ENCODE measurements at regions not wholly inside any gene's neighbourhood (a gene's known extent, or its start where the extent isn't known, plus 50 kb on each side); places are given as distances from the start of the nearest gene placed in this dataset.

- Histone ChIP-seq H3K4me1 (ENCODE audit: insufficient read depth) (peaks cover 10% of the 10 kb centered on the region; the same call in 1 of the 2 replicates), H3K4me2 (no peak overlapping the region), H3F3A (replicated peaks; ENCODE audit: low read depth) (no peaks in the 10 kb centered on the region), H3K79me2 (replicated peaks; ENCODE audit: insufficient read depth) (no peaks in the 10 kb centered on the region), H3K4me3 (no peak overlapping the region), H2AFZ (no peak overlapping the region), H3K36me3 (ENCODE audit: insufficient read depth) (no peaks in the 10 kb centered on the region), H3K27ac (ENCODE audit: low read depth) (no peak overlapping the region), H4K20me1 (replicated peaks; ENCODE audit: insufficient read depth) (no peaks in the 10 kb centered on the region), H3K9me2 (ENCODE audit: insufficient read depth) (no peaks in the 10 kb centered on the region), H3K27me3 (ENCODE audit: insufficient read depth) (no peaks in the 10 kb centered on the region)
- peaks cover 29% of the 10 kb centered on the region for H3K4me1 Mint-ChIP-seq
- H3K36me3 Mint-ChIP-seq (ENCODE audit: low read depth): no peaks in the 10 kb centered on the region
- H3K27me3 Mint-ChIP-seq (ENCODE audit: insufficient read depth, low read depth, poor library complexity): no peaks in the 10 kb centered on the region
- ATAC-seq (no peak), DNase-seq (ENCODE audit: low spot score) (no peak)
- TF ChIP-seq ZNF114 (CRISPR knock-in tag; IDR thresholded peaks at IDR 0.05) (no peak), CREB1 (CRISPR knock-in tag; IDR thresholded peaks at IDR 0.05; ENCODE audit: low read depth) (no peak), EZH2 (IDR thresholded peaks at IDR 0.05; ENCODE audit: low read depth, unreplicated experiment) (no peak), EZH2phosphoT487 (IDR thresholded peaks at IDR 0.05; ENCODE audit: unreplicated experiment) (no peak)
- no peak overlapping the region for H3K4me3 Mint-ChIP-seq
- H3K27ac Mint-ChIP-seq: peak overlapping the region; percentile 56; the same call in 1 of the 2 replicates
- H3K9me3 Mint-ChIP-seq: no peaks in the 10 kb centered on the region
These were observed 859.3 kb upstream of the ATXN7L3B start for GRCh38 chr12:73678335-73678734.

- no peaks in the 10 kb centered on the region for H4K20me1 ChIP-seq (replicated peaks; ENCODE audit: insufficient read depth)
- no peaks in the 10 kb centered on the region for H3K4me1 ChIP-seq (ENCODE audit: insufficient read depth)
- no peaks in the 10 kb centered on the region for H3K79me2 ChIP-seq (replicated peaks; ENCODE audit: insufficient read depth)
- Mint-ChIP-seq H3K36me3 (ENCODE audit: low read depth) (no peaks in the 10 kb centered on the region), H3K9me3 (peaks cover 5% of the 10 kb centered on the region; the same call in 2 of the 3 replicates), H3K4me3 (no peak overlapping the region), H3K27me3 (ENCODE audit: insufficient read depth, low read depth, poor library complexity) (peaks cover 1% of the 10 kb centered on the region), H3K4me1 (no peaks in the 10 kb centered on the region), H3K27ac (no peak overlapping the region)
- no peaks in the 10 kb centered on the region for H3K36me3 ChIP-seq (ENCODE audit: insufficient read depth)
- no peaks in the 10 kb centered on the region for H3K27me3 ChIP-seq (ENCODE audit: insufficient read depth)
- H3K27ac ChIP-seq (ENCODE audit: low read depth): no peak overlapping the region
- H3K4me2 ChIP-seq: no peak overlapping the region
- no peak for ATAC-seq
- DNase-seq (ENCODE audit: low spot score): no peak
- H3K4me3 ChIP-seq: no peak overlapping the region
- no peaks in the 10 kb centered on the region for H3F3A ChIP-seq (replicated peaks; ENCODE audit: low read depth)
- H2AFZ ChIP-seq: no peak overlapping the region
- peaks cover 11% of the 10 kb centered on the region for H3K9me2 ChIP-seq (ENCODE audit: insufficient read depth)
- TF ChIP-seq JUNB (IDR thresholded peaks at IDR 0.05; ENCODE audit: unreplicated experiment): no peak
- TF ChIP-seq EZH2 (IDR thresholded peaks at IDR 0.05; ENCODE audit: low read depth, unreplicated experiment): no peak
- no peak for TF ChIP-seq EZH2phosphoT487 (IDR thresholded peaks at IDR 0.05; ENCODE audit: unreplicated experiment)
- no peak for TF ChIP-seq POLR2AphosphoS5 (IDR thresholded peaks at IDR 0.05; ENCODE audit: low read depth)
- TF ChIP-seq CREB1 (CRISPR knock-in tag; IDR thresholded peaks at IDR 0.05; ENCODE audit: low read depth): no peak
- no peak for TF ChIP-seq NANOG (IDR thresholded peaks at IDR 0.05; ENCODE audit: borderline replicate concordance)
- no peak for TF ChIP-seq STAT1 (IDR thresholded peaks at IDR 0.05; ENCODE audit: unreplicated experiment)
- no peak for TF ChIP-seq CTCF (conservative IDR thresholded peaks at IDR 0.05; ENCODE audit: low read depth in 2 of 2)
- TF ChIP-seq ETS1 (IDR thresholded peaks at IDR 0.05): no peak
- no peak for TF ChIP-seq REST (IDR thresholded peaks at IDR 0.05; ENCODE audit: unreplicated experiment)
- TF ChIP-seq ZNF114 (CRISPR knock-in tag; IDR thresholded peaks at IDR 0.05): no peak
These were observed 838.3 kb upstream of the ATXN7L3B start for GRCh38 chr12:73699318-73699717.

Measured in GM23338 (cell line).